SH-SY5Y (cell line): ENCODE measurements at regions not wholly inside any gene's neighbourhood (a gene's known extent, or its start where the extent isn't known, plus 50 kb on each side); places are given as distances from the start of the nearest gene placed in this dataset.

Experiments used
- GATA2 ChIP-seq: IDR thresholded peaks from 2 replicates; pipeline ENCODE4 v1.6.1; 2011; ENCODE audit warnings: mild to moderate bottlenecking, low read depth, low read length
- GATA3 ChIP-seq: IDR thresholded peaks from 2 replicates; pipeline ENCODE4 v1.6.1; 2011; ENCODE audit warnings: low read depth, mild to moderate bottlenecking, low read length, moderate library complexity

GRCh38 chr11:119782006-119782738 is 53.2 kb upstream of the NECTIN1 start:
- TF ChIP-seq GATA3 (no peak), GATA2 (no peak)
